ENCODE measurements at regions not wholly inside any gene's neighbourhood (a gene's known extent, or its start where the extent isn't known, plus 50 kb on each side); places are given as distances from the start of the nearest gene placed in this dataset.

DNA sequence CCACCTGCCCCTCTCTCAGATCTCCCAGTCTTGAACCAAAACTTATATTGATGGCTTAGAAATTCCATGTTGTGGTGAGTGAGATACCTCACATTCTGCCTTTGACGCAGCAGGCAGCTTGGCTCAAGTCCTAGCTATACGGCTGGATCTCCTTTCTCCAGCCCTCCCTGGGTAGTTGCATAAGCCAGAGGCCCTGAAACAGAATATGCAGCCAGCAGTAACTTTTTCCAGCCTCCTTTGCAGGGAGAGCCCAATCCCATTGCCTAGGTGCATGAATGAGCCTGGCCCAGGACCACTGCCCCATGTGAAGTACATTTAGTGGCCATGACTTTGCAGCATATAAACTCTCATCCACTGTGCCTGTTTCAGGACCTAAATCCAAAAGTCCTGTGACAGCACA lies 202.2 kb upstream of the CDYL start:
- TF ChIP-seq POLR2A (IDR thresholded peaks at IDR 0.05), result no peak
- TF ChIP-seq, protein P1, sequence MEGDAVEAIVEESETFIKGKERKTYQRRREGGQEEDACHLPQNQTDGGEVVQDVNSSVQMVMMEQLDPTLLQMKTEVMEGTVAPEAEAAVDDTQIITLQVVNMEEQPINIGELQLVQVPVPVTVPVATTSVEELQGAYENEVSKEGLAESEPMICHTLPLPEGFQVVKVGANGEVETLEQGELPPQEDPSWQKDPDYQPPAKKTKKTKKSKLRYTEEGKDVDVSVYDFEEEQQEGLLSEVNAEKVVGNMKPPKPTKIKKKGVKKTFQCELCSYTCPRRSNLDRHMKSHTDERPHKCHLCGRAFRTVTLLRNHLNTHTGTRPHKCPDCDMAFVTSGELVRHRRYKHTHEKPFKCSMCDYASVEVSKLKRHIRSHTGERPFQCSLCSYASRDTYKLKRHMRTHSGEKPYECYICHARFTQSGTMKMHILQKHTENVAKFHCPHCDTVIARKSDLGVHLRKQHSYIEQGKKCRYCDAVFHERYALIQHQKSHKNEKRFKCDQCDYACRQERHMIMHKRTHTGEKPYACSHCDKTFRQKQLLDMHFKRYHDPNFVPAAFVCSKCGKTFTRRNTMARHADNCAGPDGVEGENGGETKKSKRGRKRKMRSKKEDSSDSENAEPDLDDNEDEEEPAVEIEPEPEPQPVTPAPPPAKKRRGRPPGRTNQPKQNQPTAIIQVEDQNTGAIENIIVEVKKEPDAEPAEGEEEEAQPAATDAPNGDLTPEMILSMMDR (IDR thresholded peaks at IDR 0.05), result no peak
- DNase-seq (ENCODE audit: low spot score in 2 of 2), result peak in 1 of 2 donors; percentile 68
- H3K4me3 ChIP-seq (ENCODE audit: low read depth, poor library complexity, severe bottlenecking), result no peak overlapping the region
- WGBS, 2 donors, result 43 to 51% methylated on average over 2 of the region's 2 CpGs
- intact Hi-C loops (cut with DNase I; ENCODE audit: low total_unique reads), result no loop called here

DNA sequence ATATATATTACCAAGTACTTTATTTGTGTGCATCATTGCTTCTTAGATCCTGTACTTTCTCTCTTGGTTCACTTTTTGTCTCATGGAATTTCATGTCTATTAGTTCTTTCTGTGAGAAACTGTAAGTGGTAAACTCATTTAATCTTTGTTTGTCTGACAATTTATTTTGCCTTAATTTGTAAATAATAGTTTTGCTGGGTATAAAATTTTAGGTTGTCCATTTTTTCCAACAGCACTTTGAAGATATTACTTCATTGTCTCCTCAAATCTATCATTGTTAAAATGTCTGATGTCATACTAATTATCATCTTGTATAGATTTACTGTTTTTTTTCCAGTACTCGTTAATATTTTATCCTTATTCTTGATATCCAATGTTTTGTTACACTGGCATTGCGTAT lies 205.2 kb upstream of the CDYL start:
- intact Hi-C loops (cut with DNase I; ENCODE audit: low total_unique reads), result no loop called here
- TF ChIP-seq POLR2A (IDR thresholded peaks at IDR 0.05), result no peak
- TF ChIP-seq, protein P1 (IDR thresholded peaks at IDR 0.05), result no peak
- WGBS, 2 donors, result 96 to 97% methylated on average over 2 of the region's 2 CpGs
- no peak overlapping the region for H3K4me3 ChIP-seq (ENCODE audit: low read depth, poor library complexity, severe bottlenecking)
- no peak for DNase-seq (ENCODE audit: low spot score in 2 of 2)

DNA sequence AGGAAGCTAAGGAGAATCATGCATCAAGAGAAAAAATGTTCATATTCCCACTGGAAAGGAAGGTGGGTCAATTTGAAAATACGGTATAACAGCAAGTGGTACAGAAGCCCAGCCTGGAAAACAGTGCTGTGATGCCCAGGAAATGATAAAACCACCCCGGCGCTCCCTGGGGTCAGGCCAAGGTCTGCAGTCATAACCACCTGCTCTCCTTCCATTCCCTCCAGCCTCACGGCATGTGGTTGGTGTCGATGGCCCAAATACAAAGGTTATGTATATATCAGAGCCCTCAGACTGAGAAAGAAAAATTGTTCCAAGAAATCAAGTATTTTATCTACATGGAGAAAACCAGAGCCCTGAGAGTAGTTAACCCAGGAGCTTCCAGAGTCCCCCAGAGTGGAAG lies 208.1 kb upstream of the CDYL start:
- intact Hi-C loops (cut with DNase I; ENCODE audit: low total_unique reads), result no loop called here
- 86 to 91% methylated on average over 5 of the region's 5 CpGs for WGBS, 2 donors
- TF ChIP-seq, protein P1 (IDR thresholded peaks at IDR 0.05), result no peak
- TF ChIP-seq POLR2A (IDR thresholded peaks at IDR 0.05), result no peak
- DNase-seq (ENCODE audit: low spot score in 2 of 2), result peak in 1 of 2 donors; percentile 9
- no peak overlapping the region for H3K4me3 ChIP-seq (ENCODE audit: low read depth, poor library complexity, severe bottlenecking)

DNA sequence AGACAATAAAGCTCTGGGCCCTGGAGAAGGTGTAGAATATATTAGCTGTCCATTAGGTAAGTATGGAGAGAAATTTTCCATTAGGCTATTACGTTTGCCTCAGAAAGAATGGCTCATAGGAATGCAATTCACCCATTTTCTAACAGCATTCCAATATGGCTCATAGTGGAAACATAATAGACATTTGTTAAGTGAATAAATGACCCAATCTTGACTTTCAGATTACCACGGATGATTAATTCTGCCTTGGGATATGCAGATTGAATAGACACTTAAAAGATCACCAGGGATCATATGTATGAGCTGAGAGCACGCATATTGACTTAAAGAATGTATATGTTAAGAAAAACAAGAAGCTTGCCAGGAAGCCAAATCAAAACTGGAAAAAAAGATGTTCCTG lies 209.1 kb upstream of the CDYL start:
- TF ChIP-seq, protein P1 (IDR thresholded peaks at IDR 0.05), result no peak
- TF ChIP-seq POLR2A (IDR thresholded peaks at IDR 0.05), result no peak
- intact Hi-C loops (cut with DNase I; ENCODE audit: low total_unique reads), result no loop called here
- 65 to 71% methylated on average over 3 of the region's 3 CpGs for WGBS, 2 donors
- no peak for DNase-seq (ENCODE audit: low spot score in 2 of 2)
- no peak overlapping the region for H3K4me3 ChIP-seq (ENCODE audit: low read depth, poor library complexity, severe bottlenecking)

DNA sequence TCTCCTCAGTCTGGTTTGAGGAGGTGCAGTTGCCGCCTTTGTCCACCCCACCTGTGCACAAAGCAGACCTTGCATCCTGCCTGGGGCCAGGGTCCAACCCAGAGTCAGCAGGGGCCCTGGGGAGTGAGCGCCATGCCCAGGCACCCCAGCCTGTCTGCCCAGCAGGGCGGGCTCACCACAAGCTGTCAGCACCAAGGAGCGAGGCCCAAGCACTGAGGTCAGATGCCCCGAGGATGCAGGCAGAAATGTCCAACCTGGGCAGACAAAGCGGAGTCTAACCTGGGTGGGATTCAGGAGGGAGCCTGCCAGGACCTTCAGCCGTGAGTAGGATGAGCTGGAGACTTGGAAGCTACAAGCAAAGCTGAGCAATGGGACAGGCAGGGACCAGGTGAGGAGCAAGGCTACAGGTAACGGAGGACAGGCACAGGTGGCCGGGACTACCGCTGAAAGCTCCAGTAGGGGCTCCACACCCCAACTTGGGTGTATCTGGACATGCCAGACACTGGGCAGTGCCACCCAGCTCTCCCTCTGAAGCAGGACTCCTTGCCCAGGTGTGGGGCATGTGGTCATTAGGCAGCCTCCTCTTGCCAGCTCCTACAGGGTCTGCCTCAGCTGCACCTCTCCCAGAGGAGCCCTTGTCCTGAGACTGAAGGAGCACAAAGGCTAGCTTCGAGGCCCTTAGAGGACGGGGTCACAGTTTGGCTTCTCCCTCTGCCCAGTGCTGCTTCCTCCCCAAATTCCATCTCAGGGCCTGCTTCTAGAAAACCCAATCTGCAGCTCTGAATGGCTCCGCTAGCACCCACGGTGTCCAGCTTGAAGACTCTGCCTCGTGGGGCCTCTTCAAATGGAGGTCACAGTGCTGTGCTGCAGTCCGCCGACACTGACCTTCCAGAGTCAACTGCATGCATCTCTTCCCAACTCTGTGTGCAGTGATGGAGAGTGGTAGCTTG lies 210.6 kb upstream of the CDYL start:
- intact Hi-C loops (cut with DNase I; ENCODE audit: low total_unique reads), result no loop called here
- DNase-seq (ENCODE audit: low spot score in 2 of 2), result peak in 1 of 2 donors; percentile 73
- TF ChIP-seq POLR2A (IDR thresholded peaks at IDR 0.05), result no peak
- TF ChIP-seq, protein P1 (IDR thresholded peaks at IDR 0.05), result no peak
- no peak overlapping the region for H3K4me3 ChIP-seq (ENCODE audit: low read depth, poor library complexity, severe bottlenecking)
- 91 to 93% methylated on average over 16 to 17 of the region's 17 CpGs for WGBS, 2 donors

Measured in lower leg skin (tissue), 4 donors.